Cerebellar cortex (tissue), 1 donor: ENCODE measurements at regions not wholly inside any gene's neighbourhood (a gene's known extent, or its start where the extent isn't known, plus 50 kb on each side); places are given as distances from the start of the nearest gene placed in this dataset.
A peak's percentile ranks its signal among the peaks of the same experiment; 100 is the strongest.
"Not testable (repeated sequence)": the region's sequence is repeated elsewhere in the genome, so short reads cannot be mapped to it uniquely, and the experiment has no call there.

Experiments used
- DNase-seq: peaks from one replicate; pipeline ENCODE4 v3.0.0-alpha.2; 2015; ENCODE audit warnings: low spot score

- no peak for DNase-seq
Measured at GRCh38 chr5:8561854-8562253, 692.9 kb downstream of the MTRR start.

GRCh38 chr5:8563540-8563939 is 694.6 kb downstream of the MTRR start:
- not testable (repeated sequence) for DNase-seq

GRCh38 chr5:8568858-8569257 is 699.9 kb downstream of the MTRR start:
- DNase-seq, result no peak

- DNase-seq, result no peak
Measured at GRCh38 chr5:8570528-8570927, 701.6 kb downstream of the MTRR start.

- DNase-seq, result no peak
Measured at GRCh38 chr5:8576178-8576577, 707.2 kb downstream of the MTRR start.

- no peak for DNase-seq
Measured at GRCh38 chr5:8577792-8578191, 708.8 kb downstream of the MTRR start.

GRCh38 chr5:8580298-8580697 is 711.4 kb downstream of the MTRR start:
- no peak for DNase-seq

- DNase-seq, result no peak
Measured at GRCh38 chr5:8581047-8581446, 712.1 kb downstream of the MTRR start.

- no peak for DNase-seq
Measured at GRCh38 chr5:8585230-8586018, 716.5 kb downstream of the MTRR start.

- no peak for DNase-seq
Measured at GRCh38 chr5:8590959-8591358, 722.0 kb downstream of the MTRR start.

GRCh38 chr5:8598356-8598755 is 729.4 kb downstream of the MTRR start:
- DNase-seq, result peak; percentile 4

GRCh38 chr5:8598996-8599395 is 730.0 kb downstream of the MTRR start:
- DNase-seq, result peak; percentile 82

- DNase-seq, result no peak
Measured at GRCh38 chr5:8600843-8601242, 731.9 kb downstream of the MTRR start.

- no peak for DNase-seq
Measured at GRCh38 chr5:8601831-8602354, 732.9 kb downstream of the MTRR start.

GRCh38 chr5:8606231-8606630 is 737.3 kb downstream of the MTRR start:
- no peak for DNase-seq

- no peak for DNase-seq
Measured at GRCh38 chr5:8611067-8611466, 742.1 kb downstream of the MTRR start.

- no peak for DNase-seq
Measured at GRCh38 chr5:8613078-8613685, 744.2 kb downstream of the MTRR start.

GRCh38 chr5:8615142-8615858 is 746.4 kb downstream of the MTRR start:
- DNase-seq, result no peak

GRCh38 chr5:8628521-8628920 is 759.6 kb downstream of the MTRR start:
- DNase-seq, result peak; percentile 31

- DNase-seq, result no peak
Measured at GRCh38 chr5:8633259-8633658, 764.3 kb downstream of the MTRR start.

- DNase-seq, result no peak
Measured at GRCh38 chr5:8633696-8634095, 764.7 kb downstream of the MTRR start.

- DNase-seq, result no peak
Measured at GRCh38 chr5:8634219-8634618, 765.3 kb downstream of the MTRR start.
